Heart right ventricle (tissue), 16 donors: ENCODE measurements at regions not wholly inside any gene's neighbourhood (a gene's known extent, or its start where the extent isn't known, plus 50 kb on each side); places are given as distances from the start of the nearest gene placed in this dataset.
A peak's percentile ranks its signal among the peaks of the same experiment; 100 is the strongest.

ENCODE experiments used
- ATAC-seq, 8 donors: fragments of 200-7000 bp; cut with Tn5 transposase; one replicate each; pipeline ENCODE4 v1.9.1; 2020; ENCODE audit warnings: mild to moderate bottlenecking in 8 of 8, moderate library complexity in 8 of 8, moderate number of reproducible peaks in 1 of 8
- DNase-seq, 2 donors: peaks; one replicate each; pipeline ENCODE4 v3.0.0-alpha.2; 2020
- H3K27ac ChIP-seq, 10 donors: fragments of 200-600 bp; sonication (generic) in 2 of 10; one replicate each; pipeline versions ENCODE4 v1.5.0 to v1.8.0; 2020 to 2022; ENCODE audit warnings: mild to moderate bottlenecking in 3 of 10
- H3K27me3 ChIP-seq, 7 donors: fragments of 200-600 bp; one replicate each; pipeline ENCODE4 v1.8.0; 2021 to 2022; ENCODE audit warnings: mild to moderate bottlenecking in 2 of 7
- H3K36me3 ChIP-seq, 9 donors: fragments of 200-600 bp; sonication (generic) in 1 of 9; one replicate each; pipeline versions ENCODE4 v1.5.0 to v1.8.0; 2020 to 2022; ENCODE audit warnings: mild to moderate bottlenecking in 2 of 9
- H3K4me1 ChIP-seq, 9 donors: fragments of 200-600 bp; sonication (generic) in 1 of 9; one replicate each; pipeline versions ENCODE4 v1.5.0 to v1.8.0; 2020 to 2022; ENCODE audit warnings: mild to moderate bottlenecking in 4 of 9
- H3K4me3 ChIP-seq, 10 donors: fragments of 200-600 bp; sonication (generic) in 2 of 10; one replicate each; pipeline versions ENCODE4 v1.5.0 to v1.8.0; 2020 to 2022; ENCODE audit warnings: mild to moderate bottlenecking in 7 of 10, moderate library complexity in 2 of 10
- H3K9me3 ChIP-seq, 11 donors: fragments of 200-600 bp in 10 of 11; sonication (generic) in 2 of 11; one replicate each; pipeline versions ENCODE4 v1.5.0 to v1.8.0; 2013 to 2022; ENCODE audit warnings: mild to moderate bottlenecking in 2 of 11, control low read depth in 1 of 11, moderate library complexity in 1 of 11
- WGBS, 2 donors: extraction: QIAGEN DNeasy Blood & Tissue Kit; methylation state at CpG; one replicate each; pipeline ENCODE4 v1.1.7; 2013; ENCODE audit warnings: inconsistent platforms in 1 of 2; 5-methylcytosine and 5-hydroxymethylcytosine counted together
- intact Hi-C, 10 donors: fragments of 100-400 bp; cut with DNase I; formaldehyde crosslinking; loops; one replicate each; pipeline versions ENCODE4 v1.11.1 to v1.14.2; 2022
- TF ChIP-seq, protein P1 (sequence below), 9 donors: fragments of 200-600 bp; sonication (generic) in 2 of 9; IDR thresholded peaks; one replicate each; pipeline versions ENCODE4 v1.5.0 to v1.8.0; 2021 to 2022; ENCODE audit warnings: antibody characterized with exemption in 9 of 9, mild to moderate bottlenecking in 5 of 9, moderate library complexity in 1 of 9
- donor health status: Arrhythmogenic right ventricular cardiomyopathy.
- donor health status: ischemic (EF 13 %, LVEDD 7.1; RV severe dilation, severe dysfunction).
- donor health status: healthy with polysubstance abuse.
- donor health status: DM: no; HTN: yes; CAD: no.
- donor health status: DM: no; HTN: no; CAD: no.
- donor health status: ischemic (EF 25% LVEDD 6.9; RV normal size, moderate dysfunction).
- donor health status: ischemic (EF 25% LVEDD 5.7; RV mildly dilated, moderate dysfunction).
- donor health status: healthy.
- donor health status: DM: yes; HTN: yes; CAD: no.
- donor health status: Ischemic cardiomyopathy.
- donor health status: ischemic (EF 35%, LVEDD 5.7; RV mildly dilated, moderate dysfunction).
- donor health status: nonischemic (EF 11% LVEDD 7.7; RV severe dilation, severe dysfunction).
- donor health status: DM: yes; HTN: yes; CAD: no.
- donor health status: PGD.
- donor health status: ischemic (EF 29% LVEDD 5.4; RV normal size, mild dysfunction).
- donor health status: nonischemic (EF 23%, LVEDD 6.1; RV moderate dilation, normal function).

DNA sequence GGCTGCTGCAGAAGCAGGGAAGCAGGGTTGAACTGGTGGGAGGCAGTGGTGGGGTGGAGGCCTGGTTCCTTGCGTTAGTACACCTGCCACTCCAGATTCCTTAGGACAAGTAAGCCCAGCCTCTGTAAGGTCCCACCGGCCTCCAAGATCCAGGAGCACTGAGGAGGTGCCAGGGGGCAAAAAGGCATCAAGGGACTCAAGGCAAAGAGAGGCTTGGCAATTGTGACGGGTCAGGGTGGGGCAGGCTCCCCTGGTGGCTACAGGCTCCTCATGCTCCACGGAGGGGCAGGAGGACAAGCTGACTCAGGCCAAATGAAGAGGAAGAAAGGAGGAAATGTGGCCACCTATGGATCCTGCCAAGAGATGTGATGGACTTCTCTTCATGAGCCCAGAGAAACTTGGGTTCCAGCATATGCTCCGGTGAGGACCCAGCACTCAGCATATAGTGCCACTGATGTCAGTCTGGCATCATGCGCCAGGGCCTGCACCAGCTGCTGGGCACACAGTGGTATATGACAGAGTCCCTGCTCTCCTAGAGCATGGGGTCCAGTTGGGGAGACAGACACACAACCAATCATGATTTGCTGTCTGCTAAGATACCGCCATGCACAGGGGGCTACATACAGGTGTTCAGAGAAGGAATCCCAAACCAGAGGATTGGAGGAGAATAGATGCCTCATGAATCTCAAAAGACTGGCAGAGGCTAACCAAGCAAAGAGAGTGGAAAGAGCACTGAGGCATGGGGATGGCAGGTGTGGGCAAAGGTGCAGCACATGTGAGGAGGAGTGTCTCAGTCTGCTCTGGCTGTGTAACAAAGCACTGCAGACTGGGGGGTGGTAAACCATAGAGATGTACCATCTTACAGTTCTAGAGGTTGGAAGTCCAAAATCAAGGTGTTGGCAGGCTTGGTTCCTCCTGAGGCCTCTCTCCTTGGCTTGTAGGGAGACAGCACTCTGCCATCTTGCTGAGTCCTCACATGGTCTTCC, 249.7 kb downstream of the RHOU start:
- 85 to 91% methylated on average over 7 of the region's 7 CpGs for WGBS, 2 donors

DNA sequence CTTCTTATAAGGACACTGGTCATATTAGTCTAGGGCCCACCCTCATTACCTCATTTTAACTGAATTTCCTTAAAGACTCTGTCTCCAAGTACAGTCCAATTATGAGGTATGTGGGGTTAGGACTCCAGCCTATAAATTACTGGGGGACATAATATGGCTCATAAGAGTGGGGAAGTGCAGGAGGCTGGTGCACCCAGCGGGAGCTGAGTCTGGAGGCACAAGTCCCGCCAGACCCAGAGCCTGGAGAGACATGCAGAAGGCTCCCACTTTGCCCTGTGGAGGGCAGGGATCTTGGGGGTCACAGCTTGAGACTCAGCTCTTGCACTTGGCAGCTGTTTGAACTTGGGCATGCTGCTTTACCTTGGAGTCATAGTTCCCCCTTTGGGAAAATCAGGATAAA, 250.4 kb downstream of the RHOU start:
- intact Hi-C loops, result no loop called here
- ATAC-seq, result no peak
- Histone ChIP-seq H3K27me3 (no peaks in the 10 kb centered on the region), H3K4me1 (peaks cover 4 to 59% (median 24%) of the 10 kb centered on the region in 9 donors), H3K4me3 (no peak overlapping the region), H3K36me3 (no peaks in the 10 kb centered on the region), H3K27ac (no peak overlapping the region), H3K9me3 (no peaks in the 10 kb centered on the region)
- no peak for DNase-seq
- WGBS, 2 donors, result 95 to 98% methylated on average over 2 of the region's 2 CpGs
- TF ChIP-seq, protein P1, sequence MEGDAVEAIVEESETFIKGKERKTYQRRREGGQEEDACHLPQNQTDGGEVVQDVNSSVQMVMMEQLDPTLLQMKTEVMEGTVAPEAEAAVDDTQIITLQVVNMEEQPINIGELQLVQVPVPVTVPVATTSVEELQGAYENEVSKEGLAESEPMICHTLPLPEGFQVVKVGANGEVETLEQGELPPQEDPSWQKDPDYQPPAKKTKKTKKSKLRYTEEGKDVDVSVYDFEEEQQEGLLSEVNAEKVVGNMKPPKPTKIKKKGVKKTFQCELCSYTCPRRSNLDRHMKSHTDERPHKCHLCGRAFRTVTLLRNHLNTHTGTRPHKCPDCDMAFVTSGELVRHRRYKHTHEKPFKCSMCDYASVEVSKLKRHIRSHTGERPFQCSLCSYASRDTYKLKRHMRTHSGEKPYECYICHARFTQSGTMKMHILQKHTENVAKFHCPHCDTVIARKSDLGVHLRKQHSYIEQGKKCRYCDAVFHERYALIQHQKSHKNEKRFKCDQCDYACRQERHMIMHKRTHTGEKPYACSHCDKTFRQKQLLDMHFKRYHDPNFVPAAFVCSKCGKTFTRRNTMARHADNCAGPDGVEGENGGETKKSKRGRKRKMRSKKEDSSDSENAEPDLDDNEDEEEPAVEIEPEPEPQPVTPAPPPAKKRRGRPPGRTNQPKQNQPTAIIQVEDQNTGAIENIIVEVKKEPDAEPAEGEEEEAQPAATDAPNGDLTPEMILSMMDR (IDR thresholded peaks at IDR 0.05), result no peak

More for the DNA sequence above, 249.7 kb downstream of the RHOU start:
- peaks cover 0 to 52% (median 19%) of the 10 kb centered on the region in 9 donors for H3K4me1 ChIP-seq
- TF ChIP-seq, protein P1 (IDR thresholded peaks at IDR 0.05), result no peak
- no peaks in the 10 kb centered on the region for H3K27me3 ChIP-seq
- no peak for DNase-seq
- no peak for ATAC-seq
- H3K36me3 ChIP-seq, result no peaks in the 10 kb centered on the region
- intact Hi-C loops, result no loop called here
- no peak overlapping the region for H3K4me3 ChIP-seq
- no peak overlapping the region for H3K27ac ChIP-seq
- H3K9me3 ChIP-seq, result no peaks in the 10 kb centered on the region

DNA sequence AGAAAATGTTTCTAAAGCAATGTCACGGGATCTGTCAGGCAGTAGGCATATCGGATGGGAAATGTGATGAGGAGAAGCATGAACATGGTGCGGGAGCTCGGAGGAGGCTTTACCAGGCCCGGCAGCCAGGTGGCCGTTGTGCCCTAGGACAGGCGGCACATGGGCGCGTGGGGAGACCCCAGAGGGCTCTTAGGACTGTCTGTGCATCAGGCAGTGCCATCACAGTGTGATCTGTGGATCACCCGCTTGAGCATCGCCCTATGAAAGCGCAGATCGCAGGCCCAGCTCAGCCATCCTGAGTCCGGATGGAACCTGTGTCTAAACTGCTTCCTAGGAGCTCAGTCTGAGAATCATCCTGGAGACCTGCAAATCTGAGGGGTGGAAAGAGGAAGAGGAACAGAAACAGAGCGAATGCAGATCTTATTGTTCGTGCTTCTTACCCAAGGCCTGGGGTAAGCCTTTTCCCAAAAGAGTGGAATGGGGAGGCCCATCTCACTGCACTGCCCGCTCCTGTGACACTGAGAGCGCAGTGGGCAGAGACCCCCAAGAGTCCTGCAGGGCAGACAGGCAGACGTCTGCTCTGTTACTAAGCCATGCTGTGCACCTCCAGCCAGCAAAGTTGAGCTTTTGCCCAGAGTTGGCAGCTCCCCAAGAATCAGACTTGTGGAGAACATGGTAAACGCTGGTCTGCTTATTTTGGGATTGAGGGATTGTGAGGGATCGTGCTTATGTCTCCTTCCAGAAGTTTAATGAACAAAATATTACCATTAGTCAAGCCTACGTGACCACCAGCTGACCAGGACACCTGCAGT, 251.0 kb downstream of the RHOU start:
- ATAC-seq (peak in 3 of 8 donors; percentile 28 to 47 (median 37)), DNase-seq (peak; percentile 54 to 61)
- WGBS, 2 donors, result 81 to 82% methylated on average over 22 of the region's 22 CpGs
- intact Hi-C loops, result no loop called here
- TF ChIP-seq, protein P1 (IDR thresholded peaks at IDR 0.05), result no peak
- no peak overlapping the region for H3K4me3 ChIP-seq
- no peaks in the 10 kb centered on the region for H3K9me3 ChIP-seq
- peak overlapping the region in 1 of 10 donors; percentile 31 for H3K27ac ChIP-seq
- peaks cover 4 to 65% (median 30%) of the 10 kb centered on the region in 9 donors for H3K4me1 ChIP-seq
- no peaks in the 10 kb centered on the region for H3K36me3 ChIP-seq
- no peaks in the 10 kb centered on the region for H3K27me3 ChIP-seq

DNA sequence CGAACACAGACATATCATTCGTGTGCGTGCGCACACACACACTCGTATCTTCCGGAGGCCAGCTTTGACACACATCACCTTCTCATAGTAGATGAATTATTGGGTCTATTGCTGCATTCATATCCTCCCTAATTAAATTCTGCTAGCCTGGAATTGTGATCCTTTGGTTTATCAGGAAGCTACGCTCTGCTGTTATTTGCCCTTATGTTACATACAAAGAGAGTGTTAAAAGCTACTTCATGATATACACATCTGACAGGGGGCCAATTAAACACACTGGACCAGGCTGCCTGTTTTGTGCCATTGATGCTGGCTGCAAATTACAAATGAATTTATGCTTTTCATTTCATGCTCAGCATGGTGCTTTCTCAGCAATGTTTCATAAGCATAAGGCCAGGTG, 252.0 kb downstream of the RHOU start:
- Histone ChIP-seq H3K4me1 (peaks cover 4 to 75% (median 30%) of the 10 kb centered on the region in 9 donors), H3K36me3 (no peaks in the 10 kb centered on the region), H3K27ac (no peak overlapping the region), H3K27me3 (no peaks in the 10 kb centered on the region), H3K9me3 (no peaks in the 10 kb centered on the region), H3K4me3 (no peak overlapping the region)
- intact Hi-C loops, result no loop called here
- TF ChIP-seq, protein P1 (IDR thresholded peaks at IDR 0.05), result no peak
- WGBS, 2 donors, result 88 to 89% methylated on average over 7 of the region's 7 CpGs
- DNase-seq, result no peak
- ATAC-seq, result no peak
